22Rv1 (cell line): ENCODE measurements at regions not wholly inside any gene's neighbourhood (a gene's known extent, or its start where the extent isn't known, plus 50 kb on each side); places are given as distances from the start of the nearest gene placed in this dataset.

Experiments used
- H3K27ac ChIP-seq: fragments of 450-650 bp; 2 replicates; pipeline ENCODE4 v1.5.1; 2017
- ZFX ChIP-seq: fragments of 450-650 bp; IDR thresholded peaks from 2 replicates; pipeline ENCODE4 v1.6.1; 2017; ENCODE audit warnings: antibody characterized with exemption, borderline replicate concordance
- TF ChIP-seq, protein P1 (sequence below): fragments of 450-650 bp; IDR thresholded peaks from 2 replicates; pipeline ENCODE4 v1.5.1; 2017; ENCODE audit warnings: mild to moderate bottlenecking

DNA sequence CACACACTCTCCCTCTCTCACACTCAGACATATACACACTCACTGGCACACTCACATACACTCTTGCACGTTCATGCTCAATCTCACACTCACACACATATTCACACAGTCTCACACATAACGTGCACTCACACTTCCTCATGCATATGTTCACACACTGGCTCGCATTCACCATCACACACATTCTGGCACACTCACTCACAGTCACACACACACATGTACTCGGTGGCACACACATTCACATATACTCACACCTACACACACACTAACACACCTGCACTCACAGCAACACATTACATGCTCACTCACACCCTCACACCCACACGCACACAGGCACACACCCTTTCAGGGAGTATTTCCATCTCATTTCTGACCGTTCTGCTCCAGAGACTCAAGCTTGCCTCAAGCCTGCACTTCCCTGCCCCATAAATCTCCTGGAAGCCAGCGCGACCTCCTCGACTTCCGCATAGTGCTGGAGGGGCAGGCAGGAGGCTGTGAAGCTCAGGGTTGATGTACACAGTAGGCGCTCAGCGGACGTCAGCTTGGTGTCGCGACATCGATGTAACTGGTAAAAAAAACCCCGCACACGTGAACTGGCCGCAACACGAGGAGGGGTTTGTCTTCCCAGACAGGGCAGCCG lies 66.7 kb upstream of the FOXF1 start:
- TF ChIP-seq ZFX, result no peak
- TF ChIP-seq, protein P1, sequence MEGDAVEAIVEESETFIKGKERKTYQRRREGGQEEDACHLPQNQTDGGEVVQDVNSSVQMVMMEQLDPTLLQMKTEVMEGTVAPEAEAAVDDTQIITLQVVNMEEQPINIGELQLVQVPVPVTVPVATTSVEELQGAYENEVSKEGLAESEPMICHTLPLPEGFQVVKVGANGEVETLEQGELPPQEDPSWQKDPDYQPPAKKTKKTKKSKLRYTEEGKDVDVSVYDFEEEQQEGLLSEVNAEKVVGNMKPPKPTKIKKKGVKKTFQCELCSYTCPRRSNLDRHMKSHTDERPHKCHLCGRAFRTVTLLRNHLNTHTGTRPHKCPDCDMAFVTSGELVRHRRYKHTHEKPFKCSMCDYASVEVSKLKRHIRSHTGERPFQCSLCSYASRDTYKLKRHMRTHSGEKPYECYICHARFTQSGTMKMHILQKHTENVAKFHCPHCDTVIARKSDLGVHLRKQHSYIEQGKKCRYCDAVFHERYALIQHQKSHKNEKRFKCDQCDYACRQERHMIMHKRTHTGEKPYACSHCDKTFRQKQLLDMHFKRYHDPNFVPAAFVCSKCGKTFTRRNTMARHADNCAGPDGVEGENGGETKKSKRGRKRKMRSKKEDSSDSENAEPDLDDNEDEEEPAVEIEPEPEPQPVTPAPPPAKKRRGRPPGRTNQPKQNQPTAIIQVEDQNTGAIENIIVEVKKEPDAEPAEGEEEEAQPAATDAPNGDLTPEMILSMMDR, result no peak
- H3K27ac ChIP-seq, result no peak overlapping the region

GRCh38 chr16:86444261-86444660 lies 66.1 kb upstream of the FOXF1 start:
- TF ChIP-seq ZFX, result no peak
- TF ChIP-seq, protein P1, result no peak
- H3K27ac ChIP-seq, result no peak overlapping the region

GRCh38 chr16:86444661-86445060 lies 65.7 kb upstream of the FOXF1 start:
- TF ChIP-seq, protein P1, result no peak
- TF ChIP-seq ZFX, result no peak
- no peak overlapping the region for H3K27ac ChIP-seq

- TF ChIP-seq, protein P1, result no peak
- no peak for TF ChIP-seq ZFX
- no peak overlapping the region for H3K27ac ChIP-seq
Measured at GRCh38 chr16:86446279-86446678, 64.0 kb upstream of the FOXF1 start.

GRCh38 chr16:86447228-86447627 lies 63.1 kb upstream of the FOXF1 start:
- TF ChIP-seq ZFX, result no peak
- TF ChIP-seq, protein P1, result no peak
- no peak overlapping the region for H3K27ac ChIP-seq

- TF ChIP-seq, protein P1, result no peak
- TF ChIP-seq ZFX, result no peak
- no peak overlapping the region for H3K27ac ChIP-seq
Measured at GRCh38 chr16:86448306-86448890, 61.9 kb upstream of the FOXF1 start.

DNA sequence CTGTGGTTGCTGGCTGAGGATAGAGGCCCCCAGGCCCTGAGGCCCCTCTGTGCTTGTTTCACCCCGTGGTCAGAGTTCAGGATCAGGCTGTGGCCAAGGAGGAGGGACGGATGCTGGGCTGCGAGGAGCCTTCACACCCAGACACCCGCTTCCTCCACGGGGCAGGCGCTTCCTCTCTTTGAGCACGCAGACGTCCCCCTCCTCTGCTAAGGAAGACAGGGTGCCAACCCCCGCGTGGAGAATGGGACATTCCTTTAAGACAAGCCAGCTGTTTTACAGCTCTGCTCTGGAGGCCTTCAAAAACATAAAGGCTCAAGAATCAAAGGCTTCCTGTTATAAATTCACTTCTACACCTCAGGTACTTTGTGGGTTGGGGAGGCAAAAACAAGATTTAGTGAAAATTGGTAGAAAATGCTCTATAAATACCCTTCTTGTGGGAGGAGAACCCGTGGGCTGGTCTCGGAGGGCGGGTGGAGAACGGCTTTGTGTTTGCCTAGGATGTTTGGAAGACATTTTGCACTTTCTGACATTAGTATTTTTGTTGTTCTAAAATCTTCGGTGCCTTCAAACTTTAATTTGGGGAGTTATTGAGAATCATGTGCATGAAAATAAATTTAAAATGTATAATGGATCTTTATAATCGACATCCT lies 60.8 kb upstream of the FOXF1 start:
- H3K27ac ChIP-seq, result no peak overlapping the region
- TF ChIP-seq ZFX, result no peak
- TF ChIP-seq, protein P1, result no peak
